Astrocyte (in vitro differentiated cells and primary cell): ENCODE measurements at regions not wholly inside any gene's neighbourhood (a gene's known extent, or its start where the extent isn't known, plus 50 kb on each side); places are given as distances from the start of the nearest gene placed in this dataset.

Experiments used
- DNase-seq: peaks from one replicate; pipeline ENCODE4 v3.0.0-alpha.2; 2010; ENCODE audit warnings: low read depth
- FAIRE-seq: peaks from 2 replicates; lab custom pipeline; 2011; peaks lifted over from hg19 to GRCh38; lab: Jason Lieb, UNC
- H2AFZ ChIP-seq: 2 replicates; pipeline ENCODE4 v1.6.0; 2012; ENCODE audit warnings: low read depth, low read length, inconsistent platforms
- H3K27ac ChIP-seq: 2 replicates; pipeline ENCODE4 v1.5.1; 2011; ENCODE audit warnings: low read depth, low read length, inconsistent platforms
- H3K27me3 ChIP-seq: 2 replicates; pipeline ENCODE4 v1.6.0; 2011; ENCODE audit warnings: low read length, inconsistent platforms; ENCODE audit not compliant: insufficient read depth
- H3K36me3 ChIP-seq: 2 replicates; pipeline ENCODE4 v1.5.1; 2011; ENCODE audit warnings: low read length, inconsistent platforms; ENCODE audit not compliant: insufficient read depth
- H3K4me1 ChIP-seq: 2 replicates; pipeline ENCODE4 v1.5.1; 2011; ENCODE audit warnings: low read length, inconsistent platforms; ENCODE audit not compliant: insufficient read depth
- H3K4me2 ChIP-seq: 2 replicates; pipeline ENCODE4 v1.6.0; 2012; ENCODE audit warnings: low read length, inconsistent platforms
- H3K4me3 ChIP-seq: 2 replicates; pipeline ENCODE4 v1.5.1; 2011; ENCODE audit warnings: low read depth, mild to moderate bottlenecking, low read length, inconsistent platforms; ENCODE audit not compliant: insufficient read depth
- H3K79me2 ChIP-seq: 2 replicates; pipeline ENCODE4 v1.6.0; 2012; ENCODE audit warnings: mild to moderate bottlenecking, low read length, inconsistent platforms; ENCODE audit not compliant: insufficient read depth
- H3K9ac ChIP-seq: 2 replicates; pipeline ENCODE4 v1.6.0; 2012; ENCODE audit warnings: mild to moderate bottlenecking, low read length, inconsistent platforms
- H3K9me3 ChIP-seq: 2 replicates; pipeline ENCODE4 v1.5.1; 2012; ENCODE audit warnings: low read depth, mild to moderate bottlenecking, low read length, inconsistent platforms; ENCODE audit not compliant: insufficient read depth
- H4K20me1 ChIP-seq: 2 replicates; pipeline ENCODE4 v1.6.0; 2012; ENCODE audit warnings: low read length, inconsistent platforms; ENCODE audit not compliant: insufficient read depth
- H3K27ac Mint-ChIP-seq: one replicate; pipeline ENCODE4 v1.8.0; 2021; ENCODE audit warnings: mild to moderate bottlenecking, mixed read lengths; ENCODE audit not compliant: unreplicated experiment
- H3K27me3 Mint-ChIP-seq: one replicate; pipeline ENCODE4 v1.8.0; 2021; ENCODE audit warnings: low read depth, mixed read lengths; ENCODE audit not compliant: unreplicated experiment
- H3K36me3 Mint-ChIP-seq: one replicate; pipeline ENCODE4 v1.8.0; 2021; ENCODE audit warnings: low read depth, mixed read lengths; ENCODE audit not compliant: unreplicated experiment
- H3K4me1 Mint-ChIP-seq: one replicate; pipeline ENCODE4 v1.8.0; 2021; ENCODE audit warnings: low read depth, mixed read lengths; ENCODE audit not compliant: unreplicated experiment
- H3K4me3 Mint-ChIP-seq: one replicate; pipeline ENCODE4 v1.8.0; 2021; ENCODE audit warnings: mild to moderate bottlenecking, moderate library complexity, mixed read lengths; ENCODE audit not compliant: unreplicated experiment
- H3K9me3 Mint-ChIP-seq: one replicate; pipeline ENCODE4 v1.8.0; 2021; ENCODE audit warnings: mild to moderate bottlenecking, mixed read lengths; ENCODE audit not compliant: unreplicated experiment
- EZH2 ChIP-seq: IDR thresholded peaks from 2 replicates; pipeline ENCODE4 v1.6.1; 2012; ENCODE audit warnings: mild to moderate bottlenecking, low read length, inconsistent platforms; ENCODE audit not compliant: insufficient read depth
- TF ChIP-seq, protein P1 (sequence below): IDR thresholded peaks from 2 replicates; pipeline ENCODE4 v1.5.1; 2011; ENCODE audit warnings: low read depth, mild to moderate bottlenecking, inconsistent platforms, low read length, moderate library complexity; ENCODE audit not compliant: insufficient read depth

- H3K9ac ChIP-seq, result no peak overlapping the region
- H4K20me1 ChIP-seq, result no peaks in the 10 kb centered on the region
- H3K27ac Mint-ChIP-seq, result no peak overlapping the region
- FAIRE-seq (no peak), DNase-seq (no peak)
- H2AFZ ChIP-seq, result no peak overlapping the region
- H3K27me3 Mint-ChIP-seq, result no peaks in the 10 kb centered on the region
- no peaks in the 10 kb centered on the region for H3K9me3 ChIP-seq
- no peaks in the 10 kb centered on the region for H3K36me3 Mint-ChIP-seq
- H3K4me1 ChIP-seq, result no peaks in the 10 kb centered on the region
- no peaks in the 10 kb centered on the region for H3K27me3 ChIP-seq
- H3K27ac ChIP-seq, result no peak overlapping the region
- H3K4me1 Mint-ChIP-seq, result no peaks in the 10 kb centered on the region
- TF ChIP-seq, protein P1, sequence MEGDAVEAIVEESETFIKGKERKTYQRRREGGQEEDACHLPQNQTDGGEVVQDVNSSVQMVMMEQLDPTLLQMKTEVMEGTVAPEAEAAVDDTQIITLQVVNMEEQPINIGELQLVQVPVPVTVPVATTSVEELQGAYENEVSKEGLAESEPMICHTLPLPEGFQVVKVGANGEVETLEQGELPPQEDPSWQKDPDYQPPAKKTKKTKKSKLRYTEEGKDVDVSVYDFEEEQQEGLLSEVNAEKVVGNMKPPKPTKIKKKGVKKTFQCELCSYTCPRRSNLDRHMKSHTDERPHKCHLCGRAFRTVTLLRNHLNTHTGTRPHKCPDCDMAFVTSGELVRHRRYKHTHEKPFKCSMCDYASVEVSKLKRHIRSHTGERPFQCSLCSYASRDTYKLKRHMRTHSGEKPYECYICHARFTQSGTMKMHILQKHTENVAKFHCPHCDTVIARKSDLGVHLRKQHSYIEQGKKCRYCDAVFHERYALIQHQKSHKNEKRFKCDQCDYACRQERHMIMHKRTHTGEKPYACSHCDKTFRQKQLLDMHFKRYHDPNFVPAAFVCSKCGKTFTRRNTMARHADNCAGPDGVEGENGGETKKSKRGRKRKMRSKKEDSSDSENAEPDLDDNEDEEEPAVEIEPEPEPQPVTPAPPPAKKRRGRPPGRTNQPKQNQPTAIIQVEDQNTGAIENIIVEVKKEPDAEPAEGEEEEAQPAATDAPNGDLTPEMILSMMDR, result no peak
- no peak for TF ChIP-seq EZH2
- H3K9me3 Mint-ChIP-seq, result no peaks in the 10 kb centered on the region
- H3K79me2 ChIP-seq, result no peaks in the 10 kb centered on the region
- no peaks in the 10 kb centered on the region for H3K36me3 ChIP-seq
- no peak overlapping the region for H3K4me3 Mint-ChIP-seq
- no peak overlapping the region for H3K4me3 ChIP-seq
- H3K4me2 ChIP-seq, result no peak overlapping the region
Measured at GRCh38 chr3:166669781-166670180, 710.3 kb downstream of the ZBBX start.

GRCh38 chr3:166663194-166663593 lies 716.9 kb downstream of the ZBBX start:
- H3K36me3 ChIP-seq, result no peaks in the 10 kb centered on the region
- H3K79me2 ChIP-seq, result no peaks in the 10 kb centered on the region
- H3K4me3 Mint-ChIP-seq, result no peak overlapping the region
- no peaks in the 10 kb centered on the region for H3K27me3 ChIP-seq
- no peaks in the 10 kb centered on the region for H3K4me1 Mint-ChIP-seq
- no peak overlapping the region for H2AFZ ChIP-seq
- no peak for FAIRE-seq
- no peaks in the 10 kb centered on the region for H4K20me1 ChIP-seq
- H3K36me3 Mint-ChIP-seq, result peaks cover 4% of the 10 kb centered on the region
- peaks cover 12% of the 10 kb centered on the region for H3K9me3 Mint-ChIP-seq
- TF ChIP-seq, protein P1, result no peak
- TF ChIP-seq EZH2, result no peak
- H3K27ac Mint-ChIP-seq, result no peak overlapping the region
- H3K27ac ChIP-seq, result no peak overlapping the region
- H3K27me3 Mint-ChIP-seq, result no peaks in the 10 kb centered on the region
- no peak overlapping the region for H3K9ac ChIP-seq
- no peak overlapping the region for H3K4me2 ChIP-seq
- no peaks in the 10 kb centered on the region for H3K4me1 ChIP-seq
- no peak overlapping the region for H3K4me3 ChIP-seq
- DNase-seq, result no peak
- no peaks in the 10 kb centered on the region for H3K9me3 ChIP-seq

DNA sequence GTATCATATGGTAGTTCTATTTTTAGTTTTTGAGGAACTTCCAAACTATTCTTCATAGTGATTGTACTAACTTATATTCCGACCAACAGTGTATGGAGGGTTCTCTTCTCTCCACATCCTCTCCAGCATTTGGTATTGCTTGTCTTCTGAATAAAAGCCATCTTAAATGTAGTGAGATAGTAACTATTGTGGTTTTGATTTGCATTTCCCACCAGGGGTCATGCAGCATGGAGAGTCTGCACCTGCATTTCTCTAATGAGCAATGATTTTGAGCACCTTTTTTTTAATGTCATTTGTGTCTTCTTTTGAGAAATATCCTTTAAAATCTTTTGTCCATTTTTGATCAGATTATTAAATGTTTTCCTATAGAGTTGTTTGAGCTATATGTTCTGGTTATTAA lies 718.5 kb downstream of the ZBBX start:
- FAIRE-seq, result no peak

More for the DNA sequence above, 718.5 kb downstream of the ZBBX start:
- Histone ChIP-seq H3K27ac (no peak overlapping the region), H3K4me2 (no peak overlapping the region), H3K4me3 (no peak overlapping the region), H3K79me2 (no peaks in the 10 kb centered on the region), H3K36me3 (no peaks in the 10 kb centered on the region), H2AFZ (no peak overlapping the region), H3K9me3 (no peaks in the 10 kb centered on the region), H3K9ac (no peak overlapping the region), H3K27me3 (no peaks in the 10 kb centered on the region), H4K20me1 (no peaks in the 10 kb centered on the region), H3K4me1 (no peaks in the 10 kb centered on the region)
- Mint-ChIP-seq H3K9me3 (peaks cover 12% of the 10 kb centered on the region), H3K4me3 (no peak overlapping the region), H3K36me3 (peaks cover 4% of the 10 kb centered on the region), H3K27me3 (no peaks in the 10 kb centered on the region), H3K27ac (no peak overlapping the region), H3K4me1 (no peaks in the 10 kb centered on the region)
- TF ChIP-seq, protein P1, result no peak
- TF ChIP-seq EZH2, result no peak
- no peak for DNase-seq
